Activated CD8-positive, alpha-beta memory T cell treated with anti-CD3 and anti-CD28 coated beads for 24 hours (primary cell): ENCODE measurements at regions not wholly inside any gene's neighbourhood (a gene's known extent, or its start where the extent isn't known, plus 50 kb on each side); places are given as distances from the start of the nearest gene placed in this dataset.
"Not testable (repeated sequence)": the region's sequence is repeated elsewhere in the genome, so short reads cannot be mapped to it uniquely, and the experiment has no call there.

Experiments used
- DNase-seq: peaks from one replicate; pipeline ENCODE4 v3.0.0-alpha.2; 2020

- DNase-seq: no peak
Observed at GRCh38 chr16:85521552-85522307, 91.4 kb upstream of the GSE1 start.

GRCh38 chr16:85522308-85522841 lies 90.7 kb upstream of the GSE1 start:
- no peak for DNase-seq

GRCh38 chr16:85522842-85523601 lies 90.1 kb upstream of the GSE1 start:
- DNase-seq: no peak

GRCh38 chr16:85523602-85524364 lies 89.3 kb upstream of the GSE1 start:
- DNase-seq: no peak

DNA sequence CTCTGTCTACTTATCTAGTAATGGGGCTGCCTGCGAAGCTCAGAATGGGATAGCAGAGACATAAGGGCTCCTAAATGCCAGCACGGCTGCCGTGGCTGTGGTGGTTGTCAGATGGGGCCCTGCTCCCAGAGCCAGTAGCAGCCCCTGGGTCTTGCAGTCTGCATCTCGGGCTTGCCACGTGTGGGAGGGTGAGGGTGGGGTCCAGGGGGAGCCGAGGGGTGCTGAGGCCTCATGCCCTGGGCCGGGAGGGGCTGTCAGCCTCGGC lies 88.8 kb upstream of the GSE1 start:
- DNase-seq: no peak

- no peak for DNase-seq
Observed at GRCh38 chr16:85524630-85525419, 88.3 kb upstream of the GSE1 start.

GRCh38 chr16:85525420-85526184 lies 87.5 kb upstream of the GSE1 start:
- no peak for DNase-seq

DNA sequence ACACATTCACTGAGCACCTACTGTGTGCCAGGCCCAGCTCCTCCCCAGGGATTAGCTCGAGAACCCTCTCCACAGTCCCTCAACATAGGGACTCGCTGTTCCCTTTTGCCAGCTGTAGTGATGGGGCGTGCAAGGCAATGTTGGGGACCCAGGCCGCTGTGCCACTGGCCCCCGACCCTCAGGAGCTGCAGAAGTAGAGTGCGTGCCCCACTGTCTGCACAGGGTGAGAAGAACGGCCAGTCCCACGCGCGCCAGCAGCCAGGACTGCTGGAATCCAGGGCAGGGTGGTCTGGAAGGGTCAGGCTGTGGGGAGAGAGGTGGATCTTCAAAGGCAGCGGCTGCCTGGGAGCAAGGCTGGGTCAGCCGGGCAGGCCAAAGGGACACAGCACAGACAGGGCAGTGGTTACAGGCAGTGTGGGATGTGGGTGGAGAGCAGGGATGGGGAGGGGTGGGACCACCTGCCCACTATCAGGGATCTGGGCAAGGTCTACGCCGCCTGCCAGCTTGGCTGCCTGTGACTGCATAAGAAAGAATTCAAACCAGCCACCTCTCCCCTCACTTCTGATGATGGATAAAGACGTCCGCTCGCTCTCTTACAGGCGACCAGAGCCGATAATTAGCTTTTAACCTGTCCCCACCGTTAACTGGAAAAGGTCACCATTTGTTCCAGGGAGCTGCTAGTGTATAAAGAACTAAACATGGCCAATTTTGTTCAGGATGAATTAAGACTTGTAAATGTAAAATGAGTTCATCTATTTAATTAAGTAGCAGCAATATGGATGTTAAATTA lies 86.7 kb upstream of the GSE1 start:
- no peak for DNase-seq

GRCh38 chr16:85527042-85527766 lies 85.9 kb upstream of the GSE1 start:
- DNase-seq: no peak

GRCh38 chr16:85527767-85528297 lies 85.3 kb upstream of the GSE1 start:
- no peak for DNase-seq

DNA sequence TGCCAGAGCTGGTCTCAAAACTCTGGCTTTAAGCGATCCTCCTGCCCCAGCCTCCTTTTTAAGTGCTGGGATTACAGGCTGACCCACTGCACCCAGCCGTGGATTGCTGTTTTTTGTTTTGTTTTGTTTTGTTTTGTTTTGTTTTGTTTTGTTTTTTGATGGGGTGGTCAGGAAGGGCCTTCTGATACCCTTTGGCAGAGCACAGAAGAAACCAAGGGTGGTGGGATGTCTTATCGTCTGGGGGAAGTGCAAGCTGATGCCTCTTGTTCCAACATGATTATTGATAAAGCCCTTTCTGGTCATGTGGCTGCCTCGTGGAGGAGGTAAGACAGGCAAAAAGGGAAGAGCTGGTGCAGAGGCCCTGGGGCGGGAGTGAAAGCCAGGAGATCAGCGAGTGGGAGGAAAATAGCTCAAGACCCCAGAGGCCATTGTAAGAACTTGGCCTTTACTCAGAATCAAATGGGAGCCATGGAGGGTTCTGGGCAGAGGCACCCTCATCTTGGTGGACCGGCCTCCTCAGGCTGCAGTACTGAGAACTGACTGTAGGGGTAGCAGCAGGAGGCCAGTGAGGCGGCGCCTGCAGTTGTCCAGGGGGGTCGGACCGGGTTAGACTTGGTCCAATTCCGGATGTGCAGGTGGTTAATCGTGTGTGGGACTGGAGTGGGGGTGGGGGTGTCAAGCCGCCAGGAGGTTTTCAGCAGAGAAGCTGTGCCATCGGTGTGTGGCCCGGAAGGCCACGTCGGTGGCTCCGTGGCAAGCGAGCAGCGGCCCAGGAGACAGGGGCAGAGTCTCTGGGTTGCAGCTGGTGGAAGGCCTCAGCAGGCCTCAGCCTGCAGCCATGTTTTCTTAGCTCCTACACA lies 84.4 kb upstream of the GSE1 start:
- no peak for DNase-seq

DNA sequence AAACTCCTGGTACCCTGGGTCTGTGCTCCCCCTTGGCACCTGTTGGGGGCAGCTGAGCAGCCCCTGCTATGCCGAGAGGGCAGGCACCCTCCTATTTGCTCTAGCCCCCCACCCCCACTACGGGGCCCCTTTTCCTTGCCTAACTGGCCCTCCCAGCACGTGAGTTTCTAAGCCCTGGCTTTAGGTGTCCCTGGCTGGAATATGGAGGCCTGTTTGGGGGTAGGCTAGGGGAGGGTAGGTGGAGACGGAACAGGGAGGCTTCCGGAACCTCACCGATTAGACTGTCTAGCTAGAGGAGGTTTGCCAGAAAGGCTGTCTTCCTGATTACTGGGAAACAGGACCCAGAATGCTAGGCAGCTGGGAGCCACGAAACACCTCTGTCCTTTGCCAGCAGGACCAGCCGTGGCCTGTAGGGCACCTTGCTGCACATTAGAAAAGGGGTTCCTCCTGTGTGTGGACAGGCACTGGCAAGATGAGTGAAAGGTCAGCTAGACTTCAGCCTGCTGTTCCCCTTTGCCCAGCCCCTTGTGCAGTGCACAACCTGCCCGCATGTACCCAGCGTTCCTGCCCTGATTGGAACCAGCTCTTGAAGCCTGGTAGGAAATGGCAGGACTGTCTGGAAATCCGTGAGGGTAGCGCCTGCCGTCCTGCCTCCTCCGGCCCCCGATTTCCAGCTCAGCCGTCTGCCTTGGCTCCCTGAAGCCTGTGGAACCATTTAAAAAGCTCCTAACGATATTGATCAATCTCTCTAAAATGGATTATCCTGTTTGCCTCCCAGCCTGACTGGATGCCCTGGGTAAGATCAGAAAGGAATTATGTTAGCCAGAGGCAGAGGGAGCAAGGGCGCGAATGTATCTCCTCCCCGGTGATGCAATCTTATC lies 83.4 kb upstream of the GSE1 start:
- DNase-seq: no peak

DNA sequence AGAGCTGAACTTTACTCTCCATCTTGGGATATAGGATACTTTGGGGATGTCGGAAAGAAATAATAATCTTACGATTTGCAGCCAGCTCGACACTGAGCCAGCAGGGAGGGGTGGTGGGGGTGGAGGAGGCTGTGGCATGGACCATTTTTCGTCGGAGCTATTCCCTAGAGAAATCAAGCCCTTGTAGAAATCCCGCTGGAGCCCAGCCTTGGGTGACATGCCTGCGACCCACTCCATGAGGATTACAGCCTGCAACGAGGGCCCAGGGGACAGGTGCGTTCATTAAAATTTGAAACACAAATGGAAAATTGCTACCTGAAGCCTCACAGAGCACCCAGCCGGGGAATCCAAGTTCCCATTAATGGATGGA lies 82.8 kb upstream of the GSE1 start:
- DNase-seq: no peak

DNA sequence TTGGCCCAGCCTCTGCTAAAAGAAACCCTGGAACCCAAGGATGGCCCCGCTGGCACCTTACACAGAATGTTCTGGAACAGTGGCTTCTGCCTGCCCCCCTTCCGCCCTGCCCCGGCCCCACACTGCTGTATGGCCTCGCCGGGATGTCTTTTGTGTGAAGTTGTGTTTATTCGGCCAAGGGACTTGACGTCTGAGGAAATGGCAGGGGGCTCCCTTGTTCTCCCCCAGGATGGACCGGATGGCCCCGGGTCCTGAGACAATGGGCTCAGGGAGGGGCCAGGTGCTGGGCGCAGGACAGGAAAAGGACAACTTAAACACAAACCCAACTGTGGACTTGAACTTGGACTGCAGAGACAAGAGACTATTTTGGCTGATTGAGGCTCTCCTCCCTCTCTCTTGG lies 81.6 kb upstream of the GSE1 start:
- DNase-seq: no peak

DNA sequence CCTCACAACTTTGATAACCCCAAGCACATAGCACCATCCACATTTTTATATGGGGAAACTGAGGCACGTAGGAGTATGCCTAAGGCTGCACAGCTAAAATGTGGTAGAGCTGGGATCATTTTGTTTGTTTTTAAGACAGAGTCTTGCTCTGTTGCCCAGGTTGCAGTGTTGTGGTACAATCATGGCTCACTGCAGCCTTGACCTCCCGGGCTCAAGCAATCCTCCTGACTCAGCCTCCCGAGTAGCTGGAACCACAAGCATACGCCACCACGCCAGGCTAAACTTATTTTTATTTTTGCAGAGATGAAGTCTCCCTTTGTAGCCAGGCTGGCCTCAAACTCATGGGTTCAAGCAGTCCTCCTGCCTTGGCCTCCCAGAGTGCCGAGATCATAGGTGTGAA lies 81.0 kb upstream of the GSE1 start:
- no peak for DNase-seq

GRCh38 chr16:85533593-85533992 lies 79.5 kb upstream of the GSE1 start:
- not testable (repeated sequence) for DNase-seq

GRCh38 chr16:85534536-85535351 lies 78.4 kb upstream of the GSE1 start:
- no peak for DNase-seq
